ENCODE measurements at regions not wholly inside any gene's neighbourhood (a gene's known extent, or its start where the extent isn't known, plus 50 kb on each side); places are given as distances from the start of the nearest gene placed in this dataset.

DNA sequence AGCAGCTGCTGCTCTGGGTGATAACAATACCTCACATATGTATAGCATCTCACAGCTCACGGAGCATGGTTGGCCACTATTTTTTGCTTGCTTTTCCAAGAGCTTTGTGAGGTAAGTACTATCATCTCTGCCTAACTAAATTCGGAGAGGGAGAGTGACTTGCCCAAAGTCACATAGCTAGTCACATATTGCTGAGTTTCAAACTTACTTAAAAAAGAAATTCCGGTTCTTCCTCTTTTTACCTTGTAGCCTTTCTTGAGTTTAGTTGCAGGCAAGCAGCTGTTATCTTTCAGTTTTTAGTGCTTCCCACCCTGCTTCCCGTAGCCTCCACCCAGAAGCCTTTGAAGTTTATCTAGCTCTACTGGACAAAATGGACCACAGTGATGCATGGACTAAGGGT is 309.2 kb downstream of the PDCD6IP start:
- TF ChIP-seq, protein P1, sequence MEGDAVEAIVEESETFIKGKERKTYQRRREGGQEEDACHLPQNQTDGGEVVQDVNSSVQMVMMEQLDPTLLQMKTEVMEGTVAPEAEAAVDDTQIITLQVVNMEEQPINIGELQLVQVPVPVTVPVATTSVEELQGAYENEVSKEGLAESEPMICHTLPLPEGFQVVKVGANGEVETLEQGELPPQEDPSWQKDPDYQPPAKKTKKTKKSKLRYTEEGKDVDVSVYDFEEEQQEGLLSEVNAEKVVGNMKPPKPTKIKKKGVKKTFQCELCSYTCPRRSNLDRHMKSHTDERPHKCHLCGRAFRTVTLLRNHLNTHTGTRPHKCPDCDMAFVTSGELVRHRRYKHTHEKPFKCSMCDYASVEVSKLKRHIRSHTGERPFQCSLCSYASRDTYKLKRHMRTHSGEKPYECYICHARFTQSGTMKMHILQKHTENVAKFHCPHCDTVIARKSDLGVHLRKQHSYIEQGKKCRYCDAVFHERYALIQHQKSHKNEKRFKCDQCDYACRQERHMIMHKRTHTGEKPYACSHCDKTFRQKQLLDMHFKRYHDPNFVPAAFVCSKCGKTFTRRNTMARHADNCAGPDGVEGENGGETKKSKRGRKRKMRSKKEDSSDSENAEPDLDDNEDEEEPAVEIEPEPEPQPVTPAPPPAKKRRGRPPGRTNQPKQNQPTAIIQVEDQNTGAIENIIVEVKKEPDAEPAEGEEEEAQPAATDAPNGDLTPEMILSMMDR (IDR thresholded peaks at IDR 0.05): no peak
- TF ChIP-seq POLR2A (IDR thresholded peaks at IDR 0.05): no peak
